Keratinocyte (primary cell): ENCODE measurements at regions not wholly inside any gene's neighbourhood (a gene's known extent, or its start where the extent isn't known, plus 50 kb on each side); places are given as distances from the start of the nearest gene placed in this dataset.

Experiments
- DNase-seq: peaks from one replicate; pipeline ENCODE4 v3.0.0-alpha.2; 2011; ENCODE audit warnings: low read depth, missing footprints, low spot score
- FAIRE-seq: peaks from 2 replicates; lab custom pipeline; 2011; peaks lifted over from hg19 to GRCh38; lab: Jason Lieb, UNC
- H2AFZ ChIP-seq: 2 replicates; pipeline ENCODE4 v1.6.0; 2012; ENCODE audit warnings: low read length, control low read depth, inconsistent platforms; ENCODE audit not compliant: control insufficient read depth
- H3K27ac ChIP-seq: 2 replicates; pipeline ENCODE4 v1.5.1; 2011; ENCODE audit warnings: low read length; ENCODE audit not compliant: control insufficient read depth, insufficient read depth
- H3K27me3 ChIP-seq: 3 replicates; pipeline ENCODE4 v1.6.0; 2011; ENCODE audit warnings: low read length; ENCODE audit not compliant: control insufficient read depth, insufficient read depth; ENCODE audit errors: extremely low read depth
- H3K36me3 ChIP-seq, 2 experiments: 2 replicates in 1 of 2; 3 replicates in 1 of 2; pipeline ENCODE4 v1.5.1; 2011; ENCODE audit warnings: low read length in 2 of 2, mild to moderate bottlenecking in 1 of 2; ENCODE audit not compliant: control insufficient read depth in 2 of 2, insufficient read depth in 2 of 2; ENCODE audit errors: extremely low read depth in 1 of 2
- H3K4me1 ChIP-seq: 3 replicates; pipeline ENCODE4 v1.5.1; 2011; ENCODE audit warnings: low read length; ENCODE audit not compliant: control insufficient read depth, insufficient read depth; ENCODE audit errors: extremely low read depth
- H3K4me2 ChIP-seq: 3 replicates; pipeline ENCODE4 v1.6.0; 2011; ENCODE audit warnings: low read depth, low read length; ENCODE audit not compliant: control insufficient read depth, insufficient read depth; ENCODE audit errors: extremely low read depth
- H3K4me3 ChIP-seq, 3 experiments: fragments of 200-600 bp in 1 of 3; sonication (generic) in 1 of 3; 2 replicates in 2 of 3; 3 replicates in 1 of 3; pipeline ENCODE4 v1.5.1; 2011 to 2016; ENCODE audit warnings: low read length in 3 of 3, mild to moderate bottlenecking in 3 of 3, control low read depth in 2 of 3, inconsistent platforms in 1 of 3, low read depth in 1 of 3, mixed read lengths in 1 of 3, mixed run types in 1 of 3, moderate library complexity in 1 of 3; ENCODE audit not compliant: control insufficient read depth in 2 of 3, insufficient read depth in 2 of 3; ENCODE audit errors: extremely low read depth in 1 of 3
- H3K79me2 ChIP-seq: 2 replicates; pipeline ENCODE4 v1.6.0; 2012; ENCODE audit warnings: low read length; ENCODE audit not compliant: control insufficient read depth, insufficient read depth
- H3K9ac ChIP-seq: 3 replicates; pipeline ENCODE4 v1.6.0; 2011; ENCODE audit warnings: low read length; ENCODE audit not compliant: control insufficient read depth, insufficient read depth; ENCODE audit errors: extremely low read depth
- H3K9me1 ChIP-seq: 3 replicates; pipeline ENCODE4 v1.6.0; 2011; ENCODE audit warnings: low read length; ENCODE audit not compliant: control insufficient read depth, insufficient read depth; ENCODE audit errors: extremely low read depth
- H3K9me3 ChIP-seq: 2 replicates; pipeline ENCODE4 v1.5.1; 2012; ENCODE audit warnings: low read depth, low read length; ENCODE audit not compliant: control insufficient read depth
- H4K20me1 ChIP-seq: 3 replicates; pipeline ENCODE4 v1.6.0; 2011; ENCODE audit warnings: low read length; ENCODE audit not compliant: control insufficient read depth, insufficient read depth; ENCODE audit errors: extremely low read depth
- EZH2 ChIP-seq: IDR thresholded peaks from one replicate; pipeline ENCODE4 v1.6.1; 2012; ENCODE audit warnings: inconsistent platforms, mild to moderate bottlenecking, low read length, moderate library complexity
- dilution Hi-C: fragments of 300-500 bp; cut with MboI; formaldehyde crosslinking; loops from one replicate; pipeline ENCODE4 v1.7.0; 2020; ENCODE audit warnings: low sequenced_read_pairs; ENCODE audit not compliant: extremely low pct_ligation_motif_present
- TF ChIP-seq, protein P1 (sequence below), 3 experiments: IDR thresholded peaks in 1 of 3; conservative IDR thresholded peaks in 1 of 3; optimal IDR thresholded peaks in 1 of 3; 2 replicates in 2 of 3; 3 replicates in 1 of 3; pipeline versions ENCODE3 to v1.5.1; 2011; ENCODE audit warnings: low read length in 3 of 3, mild to moderate bottlenecking in 3 of 3, moderate library complexity in 2 of 3, control low read depth in 1 of 3, inconsistent platforms in 1 of 3; ENCODE audit not compliant: insufficient read depth in 2 of 3; ENCODE audit errors: extremely low read depth in 1 of 3

DNA sequence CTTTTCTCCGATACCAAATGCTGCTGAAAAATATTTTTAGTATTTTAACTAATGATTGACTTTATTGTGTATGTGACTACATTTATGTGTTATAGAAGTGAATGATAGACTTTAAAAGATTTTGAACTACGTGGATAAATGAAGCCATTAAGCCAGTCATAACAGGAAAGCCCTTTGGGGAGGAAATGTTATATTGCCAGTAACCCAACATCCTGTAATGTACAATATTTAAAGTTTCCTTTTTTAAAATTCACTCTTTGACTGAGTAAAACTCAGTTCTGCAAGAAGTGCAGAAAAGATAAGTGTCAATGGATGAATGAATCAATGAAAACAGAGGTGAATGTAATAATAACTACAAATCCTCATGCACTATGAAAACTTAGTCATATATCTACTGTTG is 102.6 kb upstream of the TLE4 start:
- Histone ChIP-seq H2AFZ (no peak overlapping the region), H3K9ac (no peak overlapping the region), H3K9me1 (no peaks in the 10 kb centered on the region), H3K36me3 (no peaks in the 10 kb centered on the region), H3K27ac (no peak overlapping the region), H3K27me3 (no peaks in the 10 kb centered on the region), H3K4me3 (no peak overlapping the region), H4K20me1 (no peaks in the 10 kb centered on the region), H3K4me1 (no peaks in the 10 kb centered on the region), H3K9me3 (no peaks in the 10 kb centered on the region), H3K4me2 (no peak overlapping the region), H3K79me2 (no peaks in the 10 kb centered on the region)
- TF ChIP-seq EZH2: no peak
- TF ChIP-seq, protein P1, sequence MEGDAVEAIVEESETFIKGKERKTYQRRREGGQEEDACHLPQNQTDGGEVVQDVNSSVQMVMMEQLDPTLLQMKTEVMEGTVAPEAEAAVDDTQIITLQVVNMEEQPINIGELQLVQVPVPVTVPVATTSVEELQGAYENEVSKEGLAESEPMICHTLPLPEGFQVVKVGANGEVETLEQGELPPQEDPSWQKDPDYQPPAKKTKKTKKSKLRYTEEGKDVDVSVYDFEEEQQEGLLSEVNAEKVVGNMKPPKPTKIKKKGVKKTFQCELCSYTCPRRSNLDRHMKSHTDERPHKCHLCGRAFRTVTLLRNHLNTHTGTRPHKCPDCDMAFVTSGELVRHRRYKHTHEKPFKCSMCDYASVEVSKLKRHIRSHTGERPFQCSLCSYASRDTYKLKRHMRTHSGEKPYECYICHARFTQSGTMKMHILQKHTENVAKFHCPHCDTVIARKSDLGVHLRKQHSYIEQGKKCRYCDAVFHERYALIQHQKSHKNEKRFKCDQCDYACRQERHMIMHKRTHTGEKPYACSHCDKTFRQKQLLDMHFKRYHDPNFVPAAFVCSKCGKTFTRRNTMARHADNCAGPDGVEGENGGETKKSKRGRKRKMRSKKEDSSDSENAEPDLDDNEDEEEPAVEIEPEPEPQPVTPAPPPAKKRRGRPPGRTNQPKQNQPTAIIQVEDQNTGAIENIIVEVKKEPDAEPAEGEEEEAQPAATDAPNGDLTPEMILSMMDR (optimal IDR thresholded peaks at IDR 0.05 in 1 of 3, IDR thresholded peaks at IDR 0.05 in 1 of 3, conservative IDR thresholded peaks at IDR 0.05 in 1 of 3; ENCODE audit: extremely low read depth in 1 of 3, insufficient read depth in 2 of 3, low read length in 3 of 3): no peak
- dilution Hi-C loops: no loop called here
- DNase-seq (no peak), FAIRE-seq (no peak)

DNA sequence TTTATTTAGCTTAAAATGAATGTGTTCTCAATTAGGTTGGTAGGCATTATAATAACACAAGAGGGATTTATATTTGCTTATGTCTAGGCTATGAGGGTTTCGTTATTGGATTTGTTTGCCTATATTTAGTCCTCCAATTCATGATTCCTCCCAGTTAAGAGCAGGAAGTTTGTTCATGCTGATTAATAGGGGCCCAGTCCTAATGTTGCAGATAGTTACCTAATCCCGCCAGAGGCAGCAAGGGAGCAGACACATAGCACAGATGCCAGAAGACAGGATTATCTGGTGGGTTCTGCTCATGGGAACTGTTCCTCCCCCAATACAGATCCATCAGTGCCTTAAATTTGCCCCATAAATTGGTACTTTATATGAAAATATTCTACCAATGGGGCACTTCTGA is 100.8 kb upstream of the TLE4 start:
- H3K79me2 ChIP-seq: no peaks in the 10 kb centered on the region
- no peaks in the 10 kb centered on the region for H3K27me3 ChIP-seq
- no peak overlapping the region for H3K9ac ChIP-seq
- H3K4me3 ChIP-seq: no peak overlapping the region
- H3K9me1 ChIP-seq: no peaks in the 10 kb centered on the region
- no peaks in the 10 kb centered on the region for H3K4me1 ChIP-seq
- no peak overlapping the region for H3K27ac ChIP-seq
- H4K20me1 ChIP-seq: no peaks in the 10 kb centered on the region
- dilution Hi-C loops: no loop called here
- H3K4me2 ChIP-seq: no peak overlapping the region
- no peaks in the 10 kb centered on the region for H3K36me3 ChIP-seq
- FAIRE-seq (no peak), DNase-seq (no peak)
- no peak overlapping the region for H2AFZ ChIP-seq
- H3K9me3 ChIP-seq: no peaks in the 10 kb centered on the region
- no peak for TF ChIP-seq EZH2
- TF ChIP-seq, protein P1 (optimal IDR thresholded peaks at IDR 0.05 in 1 of 3, IDR thresholded peaks at IDR 0.05 in 1 of 3, conservative IDR thresholded peaks at IDR 0.05 in 1 of 3; ENCODE audit: extremely low read depth in 1 of 3, insufficient read depth in 2 of 3, low read length in 3 of 3): no peak
